Common myeloid progenitor, CD34-positive (primary cell): ENCODE measurements at regions not wholly inside any gene's neighbourhood (a gene's known extent, or its start where the extent isn't known, plus 50 kb on each side); places are given as distances from the start of the nearest gene placed in this dataset.

ENCODE experiments used
- CTCF ChIA-PET: fragments of 350-600 bp; sonication (Branson Sonifier 250); formaldehyde crosslinking; loops from one replicate; lab custom pipeline; 2021; ENCODE audit warnings: antibody characterized with exemption; lab: Charles Lee
- POLR2A ChIA-PET: fragments of 350-600 bp; sonication (Branson Sonifier 250); formaldehyde crosslinking; loops from one replicate; lab custom pipeline; 2021; ENCODE audit warnings: antibody characterized with exemption; lab: Charles Lee
- DNase-seq, 3 donors: peaks; one replicate each; pipeline versions ENCODE4 v3.0.0 to v3.0.0-alpha.2; 2013
- H3K27ac ChIP-seq, 2 experiments: 1 replicate in 1 of 2; 2 replicates in 1 of 2; pipeline ENCODE4 v1.7.0; 2013; ENCODE audit warnings: inconsistent platforms in 2 of 2, low read length in 2 of 2, mild to moderate bottlenecking in 2 of 2, low read depth in 1 of 2, moderate library complexity in 1 of 2; ENCODE audit not compliant: severe bottlenecking in 2 of 2, insufficient read depth in 1 of 2, poor library complexity in 1 of 2
- H3K27me3 ChIP-seq, 5 experiments: replicated peaks in 2 of 5; 1 replicate in 3 of 5; 2 replicates in 2 of 5; pipeline versions ENCODE4 v1.6.1 to v1.7.0; 2013; ENCODE audit warnings: low read length in 4 of 5, mild to moderate bottlenecking in 2 of 5, moderate library complexity in 2 of 5, inconsistent platforms in 1 of 5; ENCODE audit not compliant: insufficient read depth in 5 of 5, control insufficient read depth in 4 of 5
- H3K36me3 ChIP-seq, 4 experiments: 1 replicate in 2 of 4; 2 replicates in 2 of 4; pipeline versions ENCODE4 v1.6.1 to v1.7.0; 2013; ENCODE audit warnings: low read length in 3 of 4, control low read depth in 1 of 4, mild to moderate bottlenecking in 1 of 4; ENCODE audit not compliant: control insufficient read depth in 4 of 4, insufficient read depth in 4 of 4
- H3K4me1 ChIP-seq, 4 experiments: 1 replicate in 3 of 4; 2 replicates in 1 of 4; pipeline versions ENCODE4 v1.6.1 to v1.7.1; 2013; ENCODE audit warnings: low read length in 3 of 4, mild to moderate bottlenecking in 3 of 4, control low read depth in 1 of 4, inconsistent platforms in 1 of 4, moderate library complexity in 1 of 4; ENCODE audit not compliant: control insufficient read depth in 4 of 4, insufficient read depth in 4 of 4; ENCODE audit errors: control extremely low read depth in 1 of 4
- H3K4me3 ChIP-seq, 7 experiments: 1 replicate in 4 of 7; 2 replicates in 3 of 7; pipeline versions ENCODE4 v1.5.1 to v1.7.0; 2013; ENCODE audit warnings: mild to moderate bottlenecking in 7 of 7, low read length in 6 of 7, moderate library complexity in 6 of 7, inconsistent platforms in 2 of 7, low read depth in 2 of 7, control low read depth in 1 of 7; ENCODE audit not compliant: insufficient read depth in 4 of 7, control insufficient read depth in 1 of 7; ENCODE audit errors: extremely low read depth in 1 of 7
- H3K9me3 ChIP-seq, 5 experiments: 1 replicate in 4 of 5; 2 replicates in 1 of 5; pipeline versions ENCODE4 v1.6.1 to v1.7.1; 2013; ENCODE audit warnings: low read length in 4 of 5, mild to moderate bottlenecking in 2 of 5, inconsistent platforms in 1 of 5, low read depth in 1 of 5, moderate library complexity in 1 of 5; ENCODE audit not compliant: control insufficient read depth in 4 of 5, insufficient read depth in 2 of 5; ENCODE audit errors: control extremely low read depth in 1 of 5
- WGBS: methylation state at CpG from one replicate; pipeline ENCODE4 v1.1.5; 2013; ENCODE audit not compliant: insufficient coverage; 5-methylcytosine and 5-hydroxymethylcytosine counted together

- Histone ChIP-seq H3K27me3 (no peaks in the 10 kb centered on the region), H3K4me1 (no peaks in the 10 kb centered on the region), H3K4me3 (no peak overlapping the region), H3K9me3 (peaks cover 0 to 6% (median 1%) of the 10 kb centered on the region in 5 experiments), H3K36me3 (no peaks in the 10 kb centered on the region), H3K27ac (no peak overlapping the region)
- ChIA-PET CTCF (no interaction called here), POLR2A (no interaction called here)
- no peak for DNase-seq
- WGBS, result no CpG with 5 or more reads among the region's 2 CpGs
Measured at GRCh38 chr11:129631201-129631600, 184.4 kb upstream of the TMEM45B start.

- H3K4me1 ChIP-seq, result no peaks in the 10 kb centered on the region
- no peak overlapping the region for H3K4me3 ChIP-seq
- WGBS, result 94% methylated on average over 3 of the region's 6 CpGs
- DNase-seq, result no peak
- H3K9me3 ChIP-seq, result no peaks in the 10 kb centered on the region
- ChIA-PET CTCF (no interaction called here), POLR2A (no interaction called here)
- no peaks in the 10 kb centered on the region for H3K36me3 ChIP-seq
- no peak overlapping the region for H3K27ac ChIP-seq
- peaks cover 0 to 3% (median 0%) of the 10 kb centered on the region in 5 experiments for H3K27me3 ChIP-seq
Measured at GRCh38 chr11:129636926-129637325, 178.7 kb upstream of the TMEM45B start.

DNA sequence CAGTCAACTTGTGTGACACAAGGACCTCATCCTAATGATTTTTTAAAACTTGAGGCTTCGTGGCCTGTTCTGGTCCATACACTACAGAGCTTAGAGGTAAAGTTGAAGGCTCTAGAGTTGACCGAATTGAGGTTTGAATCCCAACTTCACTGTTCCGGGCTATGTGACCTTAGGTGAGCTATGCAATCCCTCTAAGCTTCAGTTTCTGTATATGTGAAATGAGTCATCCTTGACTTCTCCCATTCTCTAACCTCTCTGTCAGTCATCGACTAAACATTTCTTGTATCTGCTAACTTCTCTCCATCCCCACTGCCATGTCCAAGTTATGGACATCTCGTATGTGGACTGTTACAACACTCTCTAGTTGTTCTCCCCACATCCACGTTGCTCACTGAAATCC lies 178.2 kb upstream of the TMEM45B start:
- H3K27ac ChIP-seq, result no peak overlapping the region
- H3K4me1 ChIP-seq, result no peaks in the 10 kb centered on the region
- H3K9me3 ChIP-seq, result no peaks in the 10 kb centered on the region
- CTCF ChIA-PET, result no interaction called here
- POLR2A ChIA-PET, result no interaction called here
- no peak for DNase-seq
- WGBS, result 95% methylated on average over 5 of the region's 6 CpGs
- no peak overlapping the region for H3K4me3 ChIP-seq
- peaks cover 0 to 3% (median 0%) of the 10 kb centered on the region in 5 experiments for H3K27me3 ChIP-seq
- no peaks in the 10 kb centered on the region for H3K36me3 ChIP-seq

DNA sequence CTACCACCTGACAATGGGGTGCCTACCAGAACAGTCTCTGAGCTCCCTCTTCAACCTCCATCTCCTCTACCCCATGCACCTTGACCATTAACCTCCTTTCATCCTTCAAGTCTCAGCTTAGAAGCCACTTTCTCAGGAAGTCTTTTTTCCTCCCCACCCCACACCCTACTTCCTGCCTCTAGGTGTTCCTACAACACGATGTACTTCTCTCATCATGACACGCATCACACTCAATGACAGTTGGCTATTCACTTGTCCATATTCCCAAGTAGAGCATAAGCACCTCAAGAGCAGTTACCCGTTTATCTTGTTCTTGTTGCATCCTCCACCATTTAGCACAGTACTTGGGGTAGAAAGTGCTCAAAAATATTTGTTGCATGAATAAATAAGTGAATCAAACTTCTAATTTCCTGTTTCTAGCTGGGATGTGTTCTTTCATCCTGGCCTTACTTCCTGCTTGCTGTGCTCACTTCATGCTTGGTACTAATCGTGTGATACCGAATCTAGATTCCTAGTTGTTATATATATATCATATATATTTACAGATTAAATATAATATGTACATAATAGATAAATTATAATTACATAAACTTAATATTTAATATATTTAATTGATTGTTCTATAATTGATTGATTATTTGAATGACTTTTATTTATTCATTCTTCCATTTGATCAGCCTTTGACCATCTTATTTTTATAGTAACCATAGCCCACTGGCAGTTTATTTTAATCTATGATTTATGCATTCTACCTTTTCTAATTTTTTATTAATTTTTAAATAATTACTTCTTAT lies 177.5 kb upstream of the TMEM45B start:
- Histone ChIP-seq H3K4me3 (no peak overlapping the region), H3K27me3 (peaks cover 0 to 3% (median 0%) of the 10 kb centered on the region in 5 experiments), H3K36me3 (no peaks in the 10 kb centered on the region), H3K9me3 (no peaks in the 10 kb centered on the region), H3K4me1 (no peaks in the 10 kb centered on the region), H3K27ac (no peak overlapping the region)
- DNase-seq, result no peak
- CTCF ChIA-PET, result no interaction called here
- POLR2A ChIA-PET, result no interaction called here
- whole genome bisulfite sequencing, result 65% methylated on average over 2 of the region's 5 CpGs

DNA sequence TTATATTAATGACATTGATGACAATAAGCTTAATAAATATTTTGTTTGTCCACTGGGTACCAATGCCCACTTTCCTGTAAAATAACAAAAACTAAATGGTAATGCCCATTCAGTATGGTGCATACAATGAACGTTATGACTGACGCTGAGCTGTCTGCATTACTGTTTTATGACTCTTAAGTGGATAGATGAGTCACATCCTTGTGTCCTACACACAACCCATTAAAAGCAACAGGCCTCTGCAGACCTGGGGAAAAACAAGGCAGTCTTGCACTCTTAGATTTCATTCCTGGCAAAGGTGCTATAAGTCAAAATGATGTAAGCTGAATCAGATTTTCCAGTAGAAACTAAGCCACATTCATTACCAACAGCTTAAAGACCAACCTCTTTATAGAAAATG lies 176.3 kb upstream of the TMEM45B start:
- ChIA-PET POLR2A (no interaction called here), CTCF (no interaction called here)
- H3K4me1 ChIP-seq, result no peaks in the 10 kb centered on the region
- H3K27me3 ChIP-seq, result peaks cover 0 to 4% (median 0%) of the 10 kb centered on the region in 5 experiments
- no peaks in the 10 kb centered on the region for H3K36me3 ChIP-seq
- H3K27ac ChIP-seq, result no peak overlapping the region
- 100% methylated on average over 2 of the region's 2 CpGs for WGBS
- DNase-seq, result no peak
- H3K9me3 ChIP-seq, result no peaks in the 10 kb centered on the region
- no peak overlapping the region for H3K4me3 ChIP-seq

- Histone ChIP-seq H3K36me3 (no peaks in the 10 kb centered on the region), H3K4me3 (no peak overlapping the region), H3K27me3 (peaks cover 0 to 6% (median 0%) of the 10 kb centered on the region in 5 experiments), H3K4me1 (no peaks in the 10 kb centered on the region), H3K9me3 (no peaks in the 10 kb centered on the region), H3K27ac (no peak overlapping the region)
- DNase-seq, result no peak
- 83% methylated on average over 3 of the region's 5 CpGs for WGBS
- ChIA-PET CTCF (no interaction called here), POLR2A (no interaction called here)
Measured at GRCh38 chr11:129640671-129641070, 175.0 kb upstream of the TMEM45B start.

DNA sequence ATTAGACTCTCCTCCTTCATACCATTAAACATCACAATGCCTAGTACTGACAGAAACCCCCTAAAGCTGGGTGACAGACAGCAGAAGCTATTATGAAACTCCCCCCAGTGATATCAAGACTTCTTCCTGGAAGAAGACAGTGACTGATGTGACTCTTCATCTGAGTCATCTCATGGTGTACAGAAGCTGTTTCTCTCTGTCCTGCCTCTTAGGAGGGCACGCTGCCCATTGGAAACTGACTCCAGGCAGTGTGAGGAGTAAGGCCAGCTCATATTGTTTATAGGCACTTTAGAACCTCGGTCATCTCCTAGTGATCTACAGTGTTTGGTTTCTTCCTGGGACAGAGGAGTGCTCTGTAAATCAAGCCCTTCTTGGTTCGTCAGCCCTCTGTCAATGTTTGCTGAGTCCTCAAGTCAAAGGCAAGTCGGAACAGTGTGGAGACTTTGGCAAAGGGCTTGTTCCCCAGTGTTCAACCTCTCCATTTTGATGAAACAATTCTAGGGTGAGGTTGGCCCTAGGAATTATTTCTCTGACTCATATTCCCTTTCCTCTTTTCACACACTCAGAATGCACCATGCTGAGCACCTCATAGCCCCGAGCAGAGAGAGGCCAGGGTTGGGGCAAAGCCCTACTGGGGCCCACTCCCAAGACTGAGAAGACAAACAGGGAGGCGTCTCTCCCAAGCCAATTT lies 172.5 kb upstream of the TMEM45B start:
- Histone ChIP-seq H3K27me3 (peaks cover 0 to 3% (median 0%) of the 10 kb centered on the region in 5 experiments), H3K36me3 (no peaks in the 10 kb centered on the region), H3K27ac (no peak overlapping the region), H3K4me3 (no peak overlapping the region), H3K9me3 (no peaks in the 10 kb centered on the region), H3K4me1 (no peaks in the 10 kb centered on the region)
- DNase-seq, result no peak
- POLR2A ChIA-PET, result no interaction called here
- CTCF ChIA-PET, result interaction anchor here (0.5 kb wide), 1 partner anchor 55 kb away, joined by 3 read pairs; no protein-coding TSS in a partner anchor
- WGBS, result 85% methylated on average over 5 of the region's 6 CpGs
